Endothelial cell of umbilical vein (primary cell): ENCODE measurements at regions not wholly inside any gene's neighbourhood (a gene's known extent, or its start where the extent isn't known, plus 50 kb on each side); places are given as distances from the start of the nearest gene placed in this dataset.
"Not testable (repeated sequence)": the region's sequence is repeated elsewhere in the genome, so short reads cannot be mapped to it uniquely, and the experiment has no call there.

Experiments
- BruUV-seq: library from RNA; stranded (reverse); fragments of 400-500 nt; replicated peaks from 2 replicates; lab custom pipeline; 2021; lab: Mats Ljungman, UMichigan
- CTCF ChIA-PET: fragments of 300-600, 350-600 bp; sonication (Branson Sonifier 250); formaldehyde crosslinking; loops from one replicate; lab custom pipeline; 2021; ENCODE audit warnings: antibody characterized with exemption, inconsistent platforms; lab: Charles Lee
- POLR2A ChIA-PET: fragments of 300-600, 350-600 bp; sonication (Branson Sonifier 250); formaldehyde crosslinking; loops from one replicate; lab custom pipeline; 2021; ENCODE audit warnings: antibody characterized with exemption, inconsistent platforms; lab: Charles Lee
- DNase-seq: peaks from one replicate; pipeline ENCODE4 v3.0.0-alpha.2; 2011; ENCODE audit warnings: low read depth, low spot score
- FAIRE-seq: peaks from 2 replicates; lab custom pipeline; 2011; peaks lifted over from hg19 to GRCh38; lab: Jason Lieb, UNC
- H2AFZ ChIP-seq: 2 replicates; pipeline ENCODE4 v1.6.0; 2012; ENCODE audit warnings: low read depth, low read length, control low read depth, inconsistent platforms
- H3K27ac ChIP-seq: 2 replicates; pipeline ENCODE4 v1.5.1; 2011; ENCODE audit warnings: low read depth, mild to moderate bottlenecking, control low read depth, low read length, moderate library complexity; ENCODE audit not compliant: insufficient read depth
- H3K27me3 ChIP-seq, 2 experiments: 2 replicates each; pipeline versions ENCODE4 v1.6.0 to v1.6.1; 2011; ENCODE audit warnings: low read length in 2 of 2, mixed read lengths in 1 of 2; ENCODE audit not compliant: control insufficient read depth in 2 of 2, insufficient read depth in 2 of 2
- H3K36me3 ChIP-seq, 2 experiments: 2 replicates in 1 of 2; 3 replicates in 1 of 2; pipeline ENCODE4 v1.5.1; 2011; ENCODE audit warnings: low read length in 2 of 2, mild to moderate bottlenecking in 1 of 2, moderate library complexity in 1 of 2; ENCODE audit not compliant: control insufficient read depth in 2 of 2, insufficient read depth in 2 of 2; ENCODE audit errors: extremely low read depth in 1 of 2
- H3K4me1 ChIP-seq: 3 replicates; pipeline ENCODE4 v1.5.1; 2011; ENCODE audit warnings: mild to moderate bottlenecking, low read length; ENCODE audit not compliant: control insufficient read depth, insufficient read depth; ENCODE audit errors: extremely low read depth
- H3K4me2 ChIP-seq: 2 replicates; pipeline ENCODE4 v1.6.1; 2011; ENCODE audit warnings: low read length, control low read depth, mixed read lengths; ENCODE audit not compliant: insufficient read depth
- H3K4me3 ChIP-seq, 3 experiments: fragments of 200-600 bp in 1 of 3; sonication (generic), shearing (Covaris generic) in 1 of 3; replicated peaks in 1 of 3; 2 replicates each; pipeline ENCODE4 v1.5.1; 2011 to 2016; ENCODE audit warnings: control low read depth in 3 of 3, low read length in 3 of 3, mild to moderate bottlenecking in 2 of 3, inconsistent platforms in 1 of 3, low read depth in 1 of 3, moderate library complexity in 1 of 3; ENCODE audit not compliant: insufficient read depth in 1 of 3
- H3K79me2 ChIP-seq: 2 replicates; pipeline ENCODE4 v1.6.0; 2012; ENCODE audit warnings: low read length, inconsistent platforms; ENCODE audit not compliant: control insufficient read depth, insufficient read depth
- H3K9ac ChIP-seq: replicated peaks from 2 replicates; pipeline ENCODE3; 2011; ENCODE audit warnings: low read length, control low read depth; ENCODE audit not compliant: insufficient read depth; ENCODE audit errors: extremely low read depth
- H3K9me1 ChIP-seq: replicated peaks from 3 replicates; pipeline ENCODE4 v1.6.0; 2011; ENCODE audit warnings: mild to moderate bottlenecking, low read length; ENCODE audit not compliant: control insufficient read depth, insufficient read depth; ENCODE audit errors: extremely low read depth
- H3K9me3 ChIP-seq: replicated peaks from 2 replicates; pipeline ENCODE4 v1.5.1; 2012; ENCODE audit warnings: low read length, inconsistent platforms; ENCODE audit not compliant: control insufficient read depth, insufficient read depth
- H4K20me1 ChIP-seq: replicated peaks from 2 replicates; pipeline ENCODE3; 2011; ENCODE audit warnings: mild to moderate bottlenecking, low read length; ENCODE audit not compliant: control insufficient read depth, insufficient read depth; ENCODE audit errors: extremely low read depth
- EZH2 ChIP-seq: IDR thresholded peaks from 2 replicates; pipeline ENCODE4 v1.6.1; 2012; ENCODE audit warnings: borderline replicate concordance, low read depth, mild to moderate bottlenecking, moderate library complexity, low read length, inconsistent platforms; ENCODE audit not compliant: severe bottlenecking
- GATA2 ChIP-seq: IDR thresholded peaks from 2 replicates; pipeline ENCODE4 v1.7.0; 2011; ENCODE audit warnings: low read depth, mild to moderate bottlenecking, moderate library complexity, mixed read lengths, low read length; ENCODE audit not compliant: insufficient read length, insufficient read depth
- JUN ChIP-seq: IDR thresholded peaks from 2 replicates; pipeline ENCODE4 v1.6.1; 2011; ENCODE audit warnings: borderline replicate concordance, low read depth; ENCODE audit not compliant: insufficient read length, insufficient read depth
- POLR2A ChIP-seq: IDR thresholded peaks from 2 replicates; pipeline ENCODE4 v1.6.1; 2012; ENCODE audit warnings: low read depth, mild to moderate bottlenecking, control low read depth, low read length
- POLR2AphosphoS5 ChIP-seq: IDR thresholded peaks from 2 replicates; pipeline ENCODE4 v1.6.1; 2012; ENCODE audit warnings: low read depth, mild to moderate bottlenecking, control low read depth, low read length, moderate library complexity; ENCODE audit not compliant: insufficient read depth
- dilution Hi-C: fragments of 300-500 bp; cut with MboI; formaldehyde crosslinking; loops from one replicate; pipeline ENCODE4 v1.15.0; 2019; ENCODE audit warnings: low sequenced_read_pairs; ENCODE audit not compliant: extremely low pct_ligation_motif_present
- intact Hi-C: fragments of 100-400 bp; cut with micrococcal nuclease; formaldehyde crosslinking; loops from one replicate; pipeline ENCODE4 v1.10.0; 2022
- TF ChIP-seq, protein P1 (sequence below): IDR thresholded peaks from 2 replicates; pipeline ENCODE4 v1.6.1; 2011; ENCODE audit not compliant: insufficient read depth, insufficient read length
- TF ChIP-seq, protein P2 (sequence below), 2 donors: IDR thresholded peaks; 1 replicate in 1 of 2; 2 replicates in 1 of 2; pipeline ENCODE4 v1.5.1; 2011; ENCODE audit warnings: low read length in 2 of 2, mild to moderate bottlenecking in 2 of 2, moderate library complexity in 2 of 2, control low read depth in 1 of 2, inconsistent platforms in 1 of 2, low read depth in 1 of 2; ENCODE audit not compliant: insufficient read depth in 1 of 2; ENCODE audit errors: extremely low read depth in 1 of 2

DNA sequence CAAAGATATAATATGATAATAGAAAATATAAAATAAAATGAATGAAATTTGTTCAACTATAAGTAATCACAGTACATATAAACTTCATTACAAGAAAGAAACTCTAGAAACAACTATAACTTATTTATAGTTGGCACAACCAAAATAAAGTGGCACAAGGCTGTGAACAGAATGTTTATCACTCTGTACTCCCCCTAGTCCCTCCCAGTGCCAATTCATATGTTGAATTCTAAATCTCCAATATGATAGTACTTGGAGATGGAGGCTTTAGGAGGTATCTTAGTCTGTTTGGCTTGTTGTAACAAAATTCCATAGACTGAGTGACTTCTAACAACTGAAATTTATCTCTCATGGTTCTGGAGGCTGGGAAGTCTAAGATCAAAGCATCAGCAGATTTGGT lies 145.0 kb upstream of the TMEM229A start:
- ChIA-PET POLR2A (no interaction called here), CTCF (interaction anchor here (1.6 to 1.9 kb wide), 2 partner anchors 13 to 607 kb away, joined by 3 to 5 read pairs; no protein-coding TSS in a partner anchor)
- Histone ChIP-seq H3K4me3 (no peak overlapping the region), H3K79me2 (no peaks in the 10 kb centered on the region), H3K27ac (no peak overlapping the region), H4K20me1 (no peaks in the 10 kb centered on the region), H3K9me3 (no peaks in the 10 kb centered on the region), H3K36me3 (no peaks in the 10 kb centered on the region), H2AFZ (no peak overlapping the region), H3K27me3 (no peaks in the 10 kb centered on the region), H3K4me1 (no peaks in the 10 kb centered on the region), H3K4me2 (no peak overlapping the region), H3K9ac (no peak overlapping the region), H3K9me1 (no peaks in the 10 kb centered on the region)
- no peak for DNase-seq
- no TSS peak for BruUV-seq
- dilution Hi-C loops (no loop called here), intact Hi-C loops (no loop called here)
- TF ChIP-seq, protein P1, sequence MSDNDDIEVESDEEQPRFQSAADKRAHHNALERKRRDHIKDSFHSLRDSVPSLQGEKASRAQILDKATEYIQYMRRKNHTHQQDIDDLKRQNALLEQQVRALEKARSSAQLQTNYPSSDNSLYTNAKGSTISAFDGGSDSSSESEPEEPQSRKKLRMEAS: no peak
- no peak for TF ChIP-seq POLR2AphosphoS5
- TF ChIP-seq GATA2: no peak
- TF ChIP-seq, protein P2, sequence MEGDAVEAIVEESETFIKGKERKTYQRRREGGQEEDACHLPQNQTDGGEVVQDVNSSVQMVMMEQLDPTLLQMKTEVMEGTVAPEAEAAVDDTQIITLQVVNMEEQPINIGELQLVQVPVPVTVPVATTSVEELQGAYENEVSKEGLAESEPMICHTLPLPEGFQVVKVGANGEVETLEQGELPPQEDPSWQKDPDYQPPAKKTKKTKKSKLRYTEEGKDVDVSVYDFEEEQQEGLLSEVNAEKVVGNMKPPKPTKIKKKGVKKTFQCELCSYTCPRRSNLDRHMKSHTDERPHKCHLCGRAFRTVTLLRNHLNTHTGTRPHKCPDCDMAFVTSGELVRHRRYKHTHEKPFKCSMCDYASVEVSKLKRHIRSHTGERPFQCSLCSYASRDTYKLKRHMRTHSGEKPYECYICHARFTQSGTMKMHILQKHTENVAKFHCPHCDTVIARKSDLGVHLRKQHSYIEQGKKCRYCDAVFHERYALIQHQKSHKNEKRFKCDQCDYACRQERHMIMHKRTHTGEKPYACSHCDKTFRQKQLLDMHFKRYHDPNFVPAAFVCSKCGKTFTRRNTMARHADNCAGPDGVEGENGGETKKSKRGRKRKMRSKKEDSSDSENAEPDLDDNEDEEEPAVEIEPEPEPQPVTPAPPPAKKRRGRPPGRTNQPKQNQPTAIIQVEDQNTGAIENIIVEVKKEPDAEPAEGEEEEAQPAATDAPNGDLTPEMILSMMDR (IDR thresholded peaks at IDR 0.05; ENCODE audit: extremely low read depth in 1 of 2, insufficient read depth in 1 of 2, low read depth in 1 of 2, low read length in 2 of 2): no peak
- no peak for TF ChIP-seq JUN
- no peak for TF ChIP-seq POLR2A
- TF ChIP-seq EZH2: no peak
- no peak for FAIRE-seq

DNA sequence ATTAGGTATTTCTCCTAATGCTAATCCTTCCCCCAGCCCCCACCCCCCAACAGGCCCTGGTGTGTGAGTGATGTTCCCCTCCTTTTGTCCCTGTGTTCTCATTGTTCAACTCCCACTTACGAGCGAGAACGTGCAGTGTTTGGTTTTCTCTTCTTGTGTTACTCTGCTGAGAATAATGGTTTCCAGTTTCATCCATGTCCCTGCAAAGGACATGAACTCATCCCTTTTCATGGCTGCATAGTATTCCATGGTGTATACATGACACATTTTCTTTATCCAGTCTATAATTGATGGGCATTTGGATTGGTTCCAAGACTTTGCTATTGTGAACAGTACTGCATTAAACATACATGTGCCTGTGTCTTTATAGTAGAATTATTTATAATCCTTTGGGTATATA lies 138.9 kb upstream of the TMEM229A start:
- BruUV-seq, DNase-seq, H3K4me3 ChIP-seq, H2AFZ ChIP-seq, H3K9me1 ChIP-seq, H3K27ac ChIP-seq, H3K27me3 ChIP-seq, H3K4me1 ChIP-seq, H4K20me1 ChIP-seq, H3K9me3 ChIP-seq, dilution Hi-C loops, FAIRE-seq, CTCF ChIA-PET, POLR2A ChIA-PET, H3K4me2 ChIP-seq, intact Hi-C loops, H3K79me2 ChIP-seq, H3K9ac ChIP-seq, H3K36me3 ChIP-seq: not testable (repeated sequence)
